Activated CD4-positive, alpha-beta T cell treated with anti-CD3 and anti-CD28 coated beads, Interleukin-2, amount 50 U/mL, for 48 hours (primary cell): ENCODE measurements at regions not wholly inside any gene's neighbourhood (a gene's known extent, or its start where the extent isn't known, plus 50 kb on each side); places are given as distances from the start of the nearest gene placed in this dataset.

Source experiments
- DNase-seq, 2 experiments: peaks; one replicate each; pipeline ENCODE4 v3.0.0-alpha.2; 2020

DNA sequence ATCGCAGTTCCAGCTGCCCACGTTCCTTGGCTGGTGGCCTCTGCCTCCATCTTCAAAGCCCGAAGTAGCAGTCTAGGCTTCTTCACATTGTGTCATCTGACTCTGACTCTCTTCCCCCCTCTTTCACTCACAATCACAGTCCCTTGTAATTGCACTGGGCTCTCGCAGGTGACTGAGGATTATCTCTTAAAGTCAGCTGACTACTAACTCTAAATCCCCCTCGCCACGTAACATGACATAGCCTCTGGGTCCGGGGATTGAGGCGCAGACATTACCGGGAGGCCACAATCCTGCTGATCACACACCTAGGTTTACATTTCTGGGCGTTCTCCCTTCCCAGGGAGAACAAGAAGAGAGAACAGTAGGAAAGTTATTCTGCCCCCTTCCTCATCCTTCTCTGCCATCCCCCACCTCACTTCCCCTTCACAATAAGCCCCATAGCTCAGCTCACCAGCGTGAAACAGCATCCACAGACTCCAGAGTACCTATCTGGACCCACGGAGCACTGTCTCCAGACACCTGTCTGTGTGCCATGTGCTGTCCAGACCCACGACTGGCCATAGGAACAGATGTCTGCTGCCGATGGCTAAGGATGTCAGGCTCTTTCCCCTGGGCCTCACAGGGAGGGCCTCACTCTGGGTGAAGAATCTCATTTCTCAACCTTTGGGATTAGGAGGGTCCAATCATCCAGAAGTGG is 64.3 kb upstream of the FZD7 start:
- DNase-seq, result no peak

- DNase-seq, result no peak
Observed at GRCh38 chr2:201969938-201970785, 63.5 kb upstream of the FZD7 start.

DNA sequence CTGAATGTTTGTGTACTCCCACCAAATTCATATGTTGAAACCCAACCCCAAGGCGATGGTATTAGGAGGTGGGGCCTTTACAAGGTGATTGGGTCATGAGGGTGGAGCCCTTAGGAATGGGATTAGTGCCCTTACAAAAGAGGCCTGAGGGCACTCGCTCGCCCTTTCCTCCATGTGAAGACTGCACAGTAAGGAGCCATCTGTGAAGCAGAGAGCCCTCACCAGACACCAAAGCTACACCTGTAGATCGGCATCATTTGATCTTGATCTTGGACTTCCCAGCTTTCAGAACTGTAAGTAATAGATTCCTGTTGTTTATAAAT is 62.9 kb upstream of the FZD7 start:
- DNase-seq, result no peak

DNA sequence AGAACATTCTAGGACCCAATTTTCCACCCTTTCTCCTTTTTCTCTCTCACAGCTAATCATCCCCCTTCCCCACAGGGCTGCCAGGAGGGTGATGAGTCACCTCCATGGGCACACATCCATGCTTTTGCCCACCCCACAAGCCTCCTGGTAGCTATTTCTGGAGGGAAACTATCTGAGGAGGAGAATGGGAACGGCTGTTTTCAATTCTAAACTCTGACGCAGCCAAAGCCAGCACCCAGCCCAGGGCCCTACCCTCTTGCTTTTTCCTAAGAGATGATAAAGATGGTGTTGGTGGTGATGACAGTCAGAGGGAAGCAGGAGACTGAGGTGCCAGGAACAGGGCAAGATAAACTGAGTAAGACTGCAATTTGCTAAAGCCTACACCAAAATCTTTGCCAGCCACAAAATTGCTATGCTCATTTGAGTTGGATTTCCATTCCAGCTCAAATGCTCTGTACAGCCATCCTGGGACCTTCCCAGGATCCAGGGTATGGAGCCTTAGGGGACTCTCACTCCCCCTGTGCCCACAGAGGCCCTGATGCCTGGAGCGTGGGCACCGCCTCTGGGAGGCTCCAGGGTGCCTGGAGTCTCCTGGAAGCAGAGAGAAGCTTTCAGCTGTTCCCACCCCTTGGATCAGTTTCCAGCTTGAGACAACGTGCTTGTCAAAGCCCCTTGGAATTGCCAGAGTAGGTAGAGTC is 62.0 kb upstream of the FZD7 start:
- no peak for DNase-seq

DNA sequence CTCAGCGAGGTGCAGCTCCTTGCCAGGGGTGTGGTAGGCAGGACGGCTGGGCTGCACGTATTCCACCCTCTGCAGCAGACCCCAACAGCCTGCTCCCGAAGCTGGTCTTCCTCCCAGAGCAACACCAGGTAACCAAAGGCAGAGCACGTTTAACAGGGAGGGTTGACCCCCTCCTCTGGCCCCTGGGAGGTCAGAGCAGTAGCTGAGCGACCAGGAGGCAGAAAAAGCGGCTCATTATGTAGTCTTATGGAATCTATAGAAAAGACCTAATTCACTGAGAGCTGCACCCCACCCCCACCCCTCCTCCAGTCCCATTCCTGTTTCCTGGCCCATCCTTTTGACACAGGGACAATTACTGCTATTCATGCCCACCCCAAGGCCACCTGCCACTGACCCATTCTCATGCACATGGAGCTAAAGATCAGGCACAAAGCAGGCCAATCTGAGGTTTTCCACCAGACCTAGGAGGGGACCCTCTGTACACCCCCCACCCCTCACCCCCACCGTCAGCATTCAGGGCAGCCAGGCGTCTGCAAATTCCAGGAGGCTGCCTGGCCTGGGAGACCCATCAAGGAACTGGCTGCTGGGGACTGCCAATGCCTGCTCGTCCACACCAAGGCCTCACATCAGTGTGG is 60.9 kb upstream of the FZD7 start:
- DNase-seq, result no peak

DNA sequence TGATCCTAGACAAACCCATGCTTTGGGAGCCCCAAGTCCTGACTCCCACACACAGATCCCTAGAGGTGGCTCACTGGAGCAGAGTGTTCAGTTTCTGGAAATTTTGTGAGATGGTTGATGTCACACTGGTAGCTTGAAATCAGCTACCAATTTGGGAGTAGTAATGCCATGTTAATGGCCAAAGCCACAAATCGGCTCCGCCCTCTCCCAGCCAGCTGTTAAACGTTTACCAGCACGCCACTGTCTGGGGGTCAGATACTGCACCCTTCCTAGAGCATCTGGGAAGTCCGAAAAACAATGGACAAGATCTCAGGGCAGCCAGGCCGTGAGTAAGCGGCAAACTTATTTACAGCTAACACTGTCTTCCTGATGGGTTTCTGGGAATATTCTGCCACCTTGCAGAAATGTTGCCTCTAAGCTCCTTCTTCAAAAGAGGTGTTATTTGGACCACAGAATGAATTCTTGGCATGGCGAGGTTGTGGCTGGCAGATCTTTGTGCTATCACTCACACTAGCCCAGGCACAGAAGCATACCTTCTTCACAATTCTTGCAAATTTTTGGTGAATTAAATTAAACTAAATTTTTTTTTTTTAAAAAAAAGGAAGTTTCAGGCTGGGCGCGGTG is 60.2 kb upstream of the FZD7 start:
- no peak for DNase-seq

GRCh38 chr2:201974171-201975100 is 59.2 kb upstream of the FZD7 start:
- no peak for DNase-seq

- DNase-seq, result no peak
Observed at GRCh38 chr2:201975434-201975833, 58.2 kb upstream of the FZD7 start.

GRCh38 chr2:201975964-201976612 is 57.6 kb upstream of the FZD7 start:
- DNase-seq, result no peak

- no peak for DNase-seq
Observed at GRCh38 chr2:201977651-201978050, 56.0 kb upstream of the FZD7 start.

DNA sequence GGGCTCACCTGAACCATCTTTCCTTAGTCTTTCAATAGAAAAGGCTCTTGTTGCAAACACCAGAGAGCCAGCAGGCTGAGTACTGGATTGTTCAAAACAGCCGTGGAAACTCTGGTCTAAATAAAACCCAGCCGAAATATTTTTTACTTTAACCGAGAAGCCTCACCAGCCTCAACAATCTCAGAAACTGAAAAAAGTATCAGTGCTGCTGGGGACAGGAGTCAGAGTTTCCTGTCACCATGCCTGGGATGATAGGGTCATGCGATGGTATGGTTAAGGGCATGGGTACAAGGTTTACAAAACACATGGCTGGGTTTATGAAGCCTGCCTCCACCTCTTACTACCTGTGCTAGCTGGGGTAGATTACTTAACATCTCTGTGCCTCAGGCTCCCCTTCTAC is 55.3 kb upstream of the FZD7 start:
- DNase-seq, result no peak

- DNase-seq, result no peak
Observed at GRCh38 chr2:201978986-201979385, 54.7 kb upstream of the FZD7 start.

- DNase-seq, result no peak
Observed at GRCh38 chr2:201980389-201980821, 53.2 kb upstream of the FZD7 start.

GRCh38 chr2:201980946-201981345 is 52.7 kb upstream of the FZD7 start:
- DNase-seq, result no peak

- DNase-seq, result no peak
Observed at GRCh38 chr2:201983174-201983573, 50.5 kb upstream of the FZD7 start.

- DNase-seq, result no peak
Observed at GRCh38 chr2:201983800-201984199, 49.9 kb upstream of the FZD7 start.
